ENCODE measurements at regions not wholly inside any gene's neighbourhood (a gene's known extent, or its start where the extent isn't known, plus 50 kb on each side); places are given as distances from the start of the nearest gene placed in this dataset.

DNA sequence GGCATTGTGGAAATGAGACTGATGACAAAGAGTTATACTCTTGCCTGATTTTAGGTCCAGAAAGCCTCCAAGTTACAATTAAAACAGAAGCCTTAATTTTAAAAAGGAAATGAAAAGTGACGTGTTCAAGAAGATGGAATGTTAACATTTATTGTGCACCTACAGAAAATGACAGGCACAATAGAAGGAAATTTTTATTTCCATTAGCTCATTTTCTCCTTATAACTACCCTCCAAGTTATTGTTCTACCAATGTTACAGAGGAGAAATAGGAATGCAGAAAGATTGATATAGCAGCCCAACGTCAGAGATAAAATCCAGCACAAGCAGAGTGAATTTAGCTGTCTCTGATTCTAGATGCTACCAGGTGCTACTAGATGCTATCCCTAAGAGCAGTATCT lies 736.9 kb upstream of the KIRREL3 start:
- TF ChIP-seq, protein P1, sequence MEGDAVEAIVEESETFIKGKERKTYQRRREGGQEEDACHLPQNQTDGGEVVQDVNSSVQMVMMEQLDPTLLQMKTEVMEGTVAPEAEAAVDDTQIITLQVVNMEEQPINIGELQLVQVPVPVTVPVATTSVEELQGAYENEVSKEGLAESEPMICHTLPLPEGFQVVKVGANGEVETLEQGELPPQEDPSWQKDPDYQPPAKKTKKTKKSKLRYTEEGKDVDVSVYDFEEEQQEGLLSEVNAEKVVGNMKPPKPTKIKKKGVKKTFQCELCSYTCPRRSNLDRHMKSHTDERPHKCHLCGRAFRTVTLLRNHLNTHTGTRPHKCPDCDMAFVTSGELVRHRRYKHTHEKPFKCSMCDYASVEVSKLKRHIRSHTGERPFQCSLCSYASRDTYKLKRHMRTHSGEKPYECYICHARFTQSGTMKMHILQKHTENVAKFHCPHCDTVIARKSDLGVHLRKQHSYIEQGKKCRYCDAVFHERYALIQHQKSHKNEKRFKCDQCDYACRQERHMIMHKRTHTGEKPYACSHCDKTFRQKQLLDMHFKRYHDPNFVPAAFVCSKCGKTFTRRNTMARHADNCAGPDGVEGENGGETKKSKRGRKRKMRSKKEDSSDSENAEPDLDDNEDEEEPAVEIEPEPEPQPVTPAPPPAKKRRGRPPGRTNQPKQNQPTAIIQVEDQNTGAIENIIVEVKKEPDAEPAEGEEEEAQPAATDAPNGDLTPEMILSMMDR (conservative IDR thresholded peaks at IDR 0.05; ENCODE audit: low read length), result no peak
- no peak for TF ChIP-seq EZH2phosphoT487 (IDR thresholded peaks at IDR 0.05; ENCODE audit: borderline replicate concordance)
